HEK293 (cell line): ENCODE measurements at regions not wholly inside any gene's neighbourhood (a gene's known extent, or its start where the extent isn't known, plus 50 kb on each side); places are given as distances from the start of the nearest gene placed in this dataset.

Source experiments
- CTCF ChIA-PET: fragments of 350-600 bp; formaldehyde crosslinking; extraction: SDS; loops from one replicate; lab custom pipeline; 2021; ENCODE audit warnings: antibody characterized with exemption; lab: Yijun Ruan, JAX
- POLR2A ChIA-PET: fragments of 300-600 bp; formaldehyde crosslinking; extraction: SDS; loops from one replicate; lab custom pipeline; 2020; ENCODE audit warnings: antibody characterized with exemption, inconsistent platforms; lab: Yijun Ruan, JAX
- H3K27ac ChIP-seq: fragments of 200-500 bp; sonication (Bioruptor generic); 2 replicates; pipeline ENCODE4 v1.5.1; 2014; ENCODE audit warnings: low read depth, low read length, control low read depth, inconsistent platforms; ENCODE audit errors: extremely low read depth
- H3K36me3 ChIP-seq, 2 experiments: fragments of 200-500 bp in 1 of 2; sonication (Bioruptor generic) in 1 of 2; 1 replicate in 1 of 2; 2 replicates in 1 of 2; pipeline ENCODE4 v1.5.1; 2014 to 2017; ENCODE audit warnings: inconsistent platforms in 2 of 2, low read length in 2 of 2; ENCODE audit not compliant: control insufficient read depth in 2 of 2, insufficient read depth in 1 of 2
- H3K4me1 ChIP-seq: fragments of 200-500 bp; sonication (Bioruptor generic); 2 replicates; pipeline ENCODE4 v1.5.1; 2014; ENCODE audit warnings: mild to moderate bottlenecking, low read length, inconsistent platforms; ENCODE audit not compliant: control insufficient read depth, insufficient read depth
- H3K4me3 ChIP-seq: 2 replicates; pipeline ENCODE4 v1.5.1; 2011; ENCODE audit warnings: low read depth, mild to moderate bottlenecking, control low read depth, low read length, moderate library complexity
- H3K9me3 ChIP-seq: fragments of 200-500 bp; sonication (Bioruptor generic); 2 replicates; pipeline ENCODE4 v1.5.1; 2014; ENCODE audit warnings: low read depth, low read length, inconsistent platforms; ENCODE audit not compliant: control insufficient read depth, insufficient read depth
- AEBP2 ChIP-seq: fragments of 450-650 bp; formaldehyde crosslinking; IDR thresholded peaks from 2 replicates; pipeline ENCODE4 v1.5.1; 2016; ENCODE audit warnings: missing biosample characterization, missing genetic modification characterization, borderline replicate concordance
- BCL11A ChIP-seq: fragments of 450-650 bp; formaldehyde crosslinking; IDR thresholded peaks from 2 replicates; pipeline ENCODE4 v1.5.1; 2016; ENCODE audit warnings: low read depth, missing biosample characterization, missing genetic modification characterization
- KLF16 ChIP-seq: fragments of 450-650 bp; formaldehyde crosslinking; IDR thresholded peaks from 2 replicates; pipeline ENCODE4 v1.5.1; 2017; ENCODE audit warnings: missing biosample characterization, missing genetic modification characterization
- MYNN ChIP-seq: fragments of 450-650 bp; formaldehyde crosslinking; IDR thresholded peaks from 2 replicates; pipeline ENCODE4 v1.5.1; 2016; ENCODE audit warnings: missing biosample characterization, missing genetic modification characterization, borderline replicate concordance
- SETDB1 ChIP-seq: IDR thresholded peaks from one replicate; pipeline ENCODE4 v1.6.1; 2017; ENCODE audit warnings: mild to moderate bottlenecking, low read length, moderate library complexity, mixed read lengths; ENCODE audit not compliant: insufficient read length
- SP3 ChIP-seq: fragments of 450-650 bp; formaldehyde crosslinking; IDR thresholded peaks from 2 replicates; pipeline ENCODE4 v1.5.1; 2016; ENCODE audit warnings: missing biosample characterization, missing genetic modification characterization
- ZBTB8A ChIP-seq: fragments of 450-650 bp; formaldehyde crosslinking; IDR thresholded peaks from 2 replicates; pipeline ENCODE4 v1.5.1; 2016; ENCODE audit warnings: missing biosample characterization, missing genetic modification characterization
- ZNF114 ChIP-seq: fragments of 450-650 bp; formaldehyde crosslinking; IDR thresholded peaks from 2 replicates; pipeline ENCODE4 v1.5.0; 2017; ENCODE audit warnings: missing biosample characterization, missing genetic modification characterization
- ZNF16 ChIP-seq: fragments of 450-650 bp; formaldehyde crosslinking; IDR thresholded peaks from 2 replicates; pipeline ENCODE4 v1.5.1; 2016; ENCODE audit warnings: low read depth, missing biosample characterization, missing genetic modification characterization
- ZNF18 ChIP-seq: fragments of 450-650 bp; formaldehyde crosslinking; IDR thresholded peaks from 2 replicates; pipeline ENCODE4 v1.5.1; 2016; ENCODE audit warnings: missing biosample characterization, missing genetic modification characterization
- ZNF248 ChIP-seq: fragments of 450-650 bp; formaldehyde crosslinking; IDR thresholded peaks from 2 replicates; pipeline ENCODE4 v1.5.1; 2017; ENCODE audit warnings: missing biosample characterization, missing genetic modification characterization
- ZNF311 ChIP-seq: fragments of 450-650 bp; formaldehyde crosslinking; IDR thresholded peaks from 2 replicates; pipeline ENCODE4 v1.5.1; 2017; ENCODE audit warnings: missing biosample characterization, missing genetic modification characterization, borderline replicate concordance
- ZNF324 ChIP-seq: fragments of 450-650 bp; formaldehyde crosslinking; IDR thresholded peaks from 2 replicates; pipeline ENCODE4 v1.5.1; 2016; ENCODE audit warnings: missing biosample characterization, missing genetic modification characterization
- ZNF335 ChIP-seq: fragments of 450-650 bp; formaldehyde crosslinking; conservative IDR thresholded peaks from 2 replicates; pipeline ENCODE4 v1.5.1; 2016; ENCODE audit warnings: missing biosample characterization, missing genetic modification characterization
- ZNF426 ChIP-seq: fragments of 450-650 bp; formaldehyde crosslinking; IDR thresholded peaks from 2 replicates; pipeline ENCODE4 v1.5.1; 2017; ENCODE audit warnings: missing biosample characterization, missing genetic modification characterization, mild to moderate bottlenecking, inconsistent platforms, moderate library complexity
- ZNF433 ChIP-seq: fragments of 450-650 bp; formaldehyde crosslinking; IDR thresholded peaks from 2 replicates; pipeline ENCODE4 v1.5.1; 2016; ENCODE audit warnings: missing biosample characterization, missing genetic modification characterization, low read depth
- ZNF449 ChIP-seq: fragments of 450-650 bp; formaldehyde crosslinking; IDR thresholded peaks from 2 replicates; pipeline ENCODE4 v1.5.1; 2017; ENCODE audit warnings: missing biosample characterization, mild to moderate bottlenecking, missing genetic modification characterization, moderate library complexity
- ZNF501 ChIP-seq: fragments of 450-650 bp; formaldehyde crosslinking; IDR thresholded peaks from 2 replicates; pipeline ENCODE4 v1.5.1; 2016; ENCODE audit warnings: missing biosample characterization, missing genetic modification characterization
- ZNF585B ChIP-seq: fragments of 450-650 bp; formaldehyde crosslinking; IDR thresholded peaks from 2 replicates; pipeline ENCODE4 v1.5.1; 2016; ENCODE audit warnings: missing biosample characterization, missing genetic modification characterization
- ZNF623 ChIP-seq: fragments of 450-650 bp; formaldehyde crosslinking; IDR thresholded peaks from 2 replicates; pipeline ENCODE4 v1.5.1; 2016; ENCODE audit warnings: missing biosample characterization, missing genetic modification characterization
- ZNF654 ChIP-seq: fragments of 450-650 bp; formaldehyde crosslinking; IDR thresholded peaks from 2 replicates; pipeline ENCODE4 v1.5.1; 2016; ENCODE audit warnings: low read depth, missing biosample characterization, missing genetic modification characterization
- ZNF785 ChIP-seq: fragments of 450-650 bp; formaldehyde crosslinking; IDR thresholded peaks from 2 replicates; pipeline ENCODE4 v1.5.1; 2016; ENCODE audit warnings: missing biosample characterization, missing genetic modification characterization
- ZSCAN23 ChIP-seq: fragments of 450-650 bp; formaldehyde crosslinking; IDR thresholded peaks from 2 replicates; pipeline ENCODE4 v1.5.1; 2016; ENCODE audit warnings: missing biosample characterization, missing genetic modification characterization

GRCh38 chr5:63572740-63573139, 389.5 kb downstream of the HTR1A start:
- no peak overlapping the region for H3K27ac ChIP-seq
- H3K4me3 ChIP-seq: no peak overlapping the region
- H3K9me3 ChIP-seq: no peaks in the 10 kb centered on the region
- H3K4me1 ChIP-seq: no peaks in the 10 kb centered on the region
- no peaks in the 10 kb centered on the region for H3K36me3 ChIP-seq
- no peak for TF ChIP-seq ZNF324 (tag by site-specific recombination)
- no peak for TF ChIP-seq ZNF426 (tag by site-specific recombination)
- no peak for TF ChIP-seq ZNF585B (tag by site-specific recombination)
- TF ChIP-seq SETDB1: no peak
- no peak for TF ChIP-seq KLF16
- no peak for TF ChIP-seq SP3 (tag by site-specific recombination)
- no peak for TF ChIP-seq ZNF623 (tag by site-specific recombination)
- TF ChIP-seq ZNF114 (tag by site-specific recombination): no peak
- CTCF ChIA-PET: no interaction called here
- POLR2A ChIA-PET: no interaction called here

- no peaks in the 10 kb centered on the region for H3K36me3 ChIP-seq
- H3K9me3 ChIP-seq: no peaks in the 10 kb centered on the region
- CTCF ChIA-PET: interaction anchor here (0.6 kb wide), 1 partner anchor 18 kb away, joined by 3 read pairs; no protein-coding TSS in a partner anchor
- TF ChIP-seq ZNF311 (tag by site-specific recombination) (no peak), MYNN (tag by site-specific recombination) (no peak), ZNF654 (tag by site-specific recombination) (no peak), ZSCAN23 (tag by site-specific recombination) (no peak)
- TF ChIP-seq, all 188 proteins: peak for 0
- POLR2A ChIA-PET: no interaction called here
- H3K4me3 ChIP-seq: no peak overlapping the region
- no peaks in the 10 kb centered on the region for H3K4me1 ChIP-seq
- H3K27ac ChIP-seq: no peak overlapping the region
Observed at GRCh38 chr5:63570752-63571151, 391.5 kb downstream of the HTR1A start.

GRCh38 chr5:63564789-63565188, 397.5 kb downstream of the HTR1A start:
- TF ChIP-seq ZNF16: no peak
- TF ChIP-seq, all 188 proteins: peak for 0
- H3K27ac ChIP-seq: no peak overlapping the region
- H3K36me3 ChIP-seq: no peaks in the 10 kb centered on the region
- no peak overlapping the region for H3K4me3 ChIP-seq
- ChIA-PET POLR2A (no interaction called here), CTCF (no interaction called here)
- no peaks in the 10 kb centered on the region for H3K9me3 ChIP-seq
- no peaks in the 10 kb centered on the region for H3K4me1 ChIP-seq

- H3K9me3 ChIP-seq: no peaks in the 10 kb centered on the region
- ChIA-PET CTCF (no interaction called here), POLR2A (no interaction called here)
- H3K4me3 ChIP-seq: no peak overlapping the region
- no peaks in the 10 kb centered on the region for H3K4me1 ChIP-seq
- no peaks in the 10 kb centered on the region for H3K36me3 ChIP-seq
- H3K27ac ChIP-seq: no peak overlapping the region
- TF ChIP-seq BCL11A (no peak), ZNF501 (tag by site-specific recombination) (no peak), AEBP2 (tag by site-specific recombination) (no peak), ZNF248 (tag by site-specific recombination) (no peak), ZNF449 (tag by site-specific recombination) (no peak), ZNF785 (tag by site-specific recombination) (no peak), ZNF433 (tag by site-specific recombination) (no peak), ZNF18 (tag by site-specific recombination) (no peak), ZBTB8A (tag by site-specific recombination) (no peak), ZNF335 (no peak)
Observed at GRCh38 chr5:63563008-63563917, 399.0 kb downstream of the HTR1A start.
